ENCODE measurements at regions not wholly inside any gene's neighbourhood (a gene's known extent, or its start where the extent isn't known, plus 50 kb on each side); places are given as distances from the start of the nearest gene placed in this dataset.

GRCh38 chr14:97798176-97798575 is 1001.0 kb downstream of the VRK1 start:
- no peak for TF ChIP-seq POLR2AphosphoS5 (IDR thresholded peaks at IDR 0.05; ENCODE audit: insufficient read depth, low read depth, low read length)
- no peak for TF ChIP-seq JUN (IDR thresholded peaks at IDR 0.05; ENCODE audit: borderline replicate concordance, insufficient read depth, insufficient read length, low read depth)
- TF ChIP-seq CTCF (IDR thresholded peaks at IDR 0.05; ENCODE audit: extremely low read depth in 1 of 2, insufficient read depth in 1 of 2, low read depth in 1 of 2, low read length in 2 of 2): no peak
- TF ChIP-seq MAX (IDR thresholded peaks at IDR 0.05; ENCODE audit: insufficient read depth, insufficient read length): no peak
- no peak for TF ChIP-seq MYC (IDR thresholded peaks at IDR 0.05; ENCODE audit: low read depth, low read length)
- TF ChIP-seq POLR2A (IDR thresholded peaks at IDR 0.05; ENCODE audit: low read depth, low read length): no peak
